Astrocyte of the cerebellum (primary cell): ENCODE measurements at regions not wholly inside any gene's neighbourhood (a gene's known extent, or its start where the extent isn't known, plus 50 kb on each side); places are given as distances from the start of the nearest gene placed in this dataset.

Experiments
- DNase-seq: peaks from one replicate; pipeline ENCODE4 v3.0.0-alpha.2; 2011; ENCODE audit warnings: low read depth
- H3K4me3 ChIP-seq: 2 replicates; pipeline ENCODE4 v1.5.1; 2011; ENCODE audit warnings: mild to moderate bottlenecking, low read depth, low read length, moderate library complexity
- in situ Hi-C: cut with HindIII; loops from 2 replicates; pipeline ENCODE4 v1.10.0; 2017; ENCODE audit warnings: low sequenced_read_pairs
- TF ChIP-seq, protein P1 (sequence below): IDR thresholded peaks from 2 replicates; pipeline ENCODE4 v1.5.1; 2012; ENCODE audit warnings: low read length, low read depth, moderate library complexity, mild to moderate bottlenecking; ENCODE audit errors: missing control alignments

- TF ChIP-seq, protein P1, sequence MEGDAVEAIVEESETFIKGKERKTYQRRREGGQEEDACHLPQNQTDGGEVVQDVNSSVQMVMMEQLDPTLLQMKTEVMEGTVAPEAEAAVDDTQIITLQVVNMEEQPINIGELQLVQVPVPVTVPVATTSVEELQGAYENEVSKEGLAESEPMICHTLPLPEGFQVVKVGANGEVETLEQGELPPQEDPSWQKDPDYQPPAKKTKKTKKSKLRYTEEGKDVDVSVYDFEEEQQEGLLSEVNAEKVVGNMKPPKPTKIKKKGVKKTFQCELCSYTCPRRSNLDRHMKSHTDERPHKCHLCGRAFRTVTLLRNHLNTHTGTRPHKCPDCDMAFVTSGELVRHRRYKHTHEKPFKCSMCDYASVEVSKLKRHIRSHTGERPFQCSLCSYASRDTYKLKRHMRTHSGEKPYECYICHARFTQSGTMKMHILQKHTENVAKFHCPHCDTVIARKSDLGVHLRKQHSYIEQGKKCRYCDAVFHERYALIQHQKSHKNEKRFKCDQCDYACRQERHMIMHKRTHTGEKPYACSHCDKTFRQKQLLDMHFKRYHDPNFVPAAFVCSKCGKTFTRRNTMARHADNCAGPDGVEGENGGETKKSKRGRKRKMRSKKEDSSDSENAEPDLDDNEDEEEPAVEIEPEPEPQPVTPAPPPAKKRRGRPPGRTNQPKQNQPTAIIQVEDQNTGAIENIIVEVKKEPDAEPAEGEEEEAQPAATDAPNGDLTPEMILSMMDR: no peak
- no peak overlapping the region for H3K4me3 ChIP-seq
- no peak for DNase-seq
- in situ Hi-C loops: no loop called here
Observed at GRCh38 chr14:101496776-101497683, 64.3 kb upstream of the DIO3 start.

DNA sequence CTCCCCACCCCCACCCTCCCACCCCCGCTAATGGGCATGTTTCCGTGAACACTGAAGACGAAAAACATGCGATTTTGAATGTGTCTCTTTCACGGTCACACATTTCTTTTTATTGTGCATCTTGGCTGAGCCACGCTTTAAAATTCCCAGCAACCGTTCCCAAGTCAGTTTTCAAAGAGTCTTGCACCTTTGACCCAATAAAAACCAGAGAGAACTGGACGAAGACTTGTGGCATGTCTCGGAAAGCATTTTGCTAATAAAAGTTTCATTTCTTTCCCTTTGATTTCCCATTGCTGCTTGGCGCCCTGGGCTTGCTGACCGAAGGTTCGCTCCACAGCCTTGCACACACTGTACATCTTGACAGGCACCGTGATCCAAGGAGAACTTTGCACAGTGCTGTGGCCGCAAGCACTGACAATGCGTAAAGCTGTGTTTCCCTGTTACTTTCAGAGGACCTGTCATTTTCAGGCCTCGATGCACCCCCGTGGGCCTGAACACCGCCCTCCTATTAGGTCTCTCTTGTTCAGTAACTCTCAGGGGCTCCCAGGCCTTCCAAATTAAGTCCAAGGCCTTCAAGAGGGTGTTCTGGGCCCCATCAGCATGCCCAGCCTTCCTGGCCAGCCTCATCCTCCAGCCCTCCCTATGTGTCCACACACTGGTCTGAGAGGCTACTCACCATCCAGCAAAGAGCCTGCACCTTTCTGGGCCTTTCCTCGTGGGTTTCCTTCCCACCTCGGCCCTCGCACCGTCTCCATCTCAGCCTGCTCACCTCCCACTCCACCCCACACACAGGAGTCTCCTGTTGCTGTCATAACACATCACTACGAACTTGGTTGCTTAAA is 63.4 kb upstream of the DIO3 start:
- in situ Hi-C loops: no loop called here
- TF ChIP-seq, protein P1: no peak
- DNase-seq: no peak
- H3K4me3 ChIP-seq: no peak overlapping the region

- in situ Hi-C loops: no loop called here
- TF ChIP-seq, protein P1: no peak
Observed at GRCh38 chr14:101498526-101498860, 62.8 kb upstream of the DIO3 start.

DNA sequence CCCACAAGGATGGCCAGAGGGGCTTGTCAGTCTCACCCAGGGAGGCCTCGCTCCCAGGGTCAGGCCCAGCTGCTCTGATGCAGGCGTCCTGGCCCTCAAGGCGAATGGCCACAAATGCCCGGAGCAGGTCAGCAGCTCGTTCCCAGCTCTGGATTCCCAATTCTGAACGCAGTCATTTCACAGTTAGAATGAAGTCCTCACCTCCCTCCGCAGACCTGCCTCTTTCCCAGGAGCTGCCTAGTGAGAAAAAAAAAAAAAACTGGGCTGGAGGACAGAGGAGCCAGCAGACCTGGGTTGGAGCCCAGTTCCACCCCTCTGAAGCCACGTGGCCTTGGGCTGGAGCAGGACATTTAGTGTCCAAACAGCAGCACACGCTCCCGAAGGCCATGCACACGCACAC is 62.2 kb upstream of the DIO3 start:
- no peak for DNase-seq
- in situ Hi-C loops: no loop called here
- TF ChIP-seq, protein P1: no peak
- no peak overlapping the region for H3K4me3 ChIP-seq

More at GRCh38 chr14:101498526-101498860, 62.8 kb upstream of the DIO3 start:
- no peak for DNase-seq
- H3K4me3 ChIP-seq: no peak overlapping the region

DNA sequence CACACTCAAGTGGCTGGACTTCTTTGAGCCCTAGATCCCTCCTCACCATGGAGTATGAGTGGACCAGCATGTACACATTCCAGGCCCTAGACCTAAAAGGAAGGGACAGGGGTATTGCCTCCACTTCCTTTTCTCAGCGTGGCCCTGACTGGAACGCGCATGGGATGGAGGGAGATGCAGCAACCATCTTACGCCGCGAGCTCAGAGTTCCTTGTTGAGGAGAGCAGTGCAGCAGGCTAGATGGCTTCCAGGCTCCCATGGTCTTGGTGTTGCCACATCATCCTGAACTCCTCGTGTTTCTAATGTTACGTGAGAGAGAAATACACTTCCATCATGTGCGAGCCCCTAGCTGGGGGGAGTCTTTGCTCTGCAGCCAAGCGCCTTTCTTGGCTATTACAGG is 61.8 kb upstream of the DIO3 start:
- no peak overlapping the region for H3K4me3 ChIP-seq
- in situ Hi-C loops: no loop called here
- TF ChIP-seq, protein P1: no peak
- no peak for DNase-seq

DNA sequence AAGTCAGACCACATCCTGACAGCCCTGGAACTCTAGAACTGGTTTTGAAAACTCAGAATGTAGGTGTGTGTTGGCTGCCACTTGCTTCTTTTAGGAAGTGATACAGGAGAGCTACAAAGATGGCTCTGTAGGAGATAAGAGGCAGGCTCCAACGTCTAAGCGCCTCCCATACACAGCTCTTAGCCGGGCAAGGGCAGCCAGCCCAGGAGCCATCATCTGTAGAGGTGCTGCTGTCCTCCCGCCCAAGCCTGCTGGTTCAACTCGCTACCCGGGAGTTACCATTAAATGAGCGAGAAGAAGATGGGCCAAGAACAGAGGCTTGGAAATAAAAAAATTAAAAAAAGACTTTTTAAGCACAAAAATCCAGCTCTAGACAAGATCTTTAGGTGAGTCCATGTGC is 61.2 kb upstream of the DIO3 start:
- no peak overlapping the region for H3K4me3 ChIP-seq
- in situ Hi-C loops: loop anchor here (5.0 to 25.0 kb wide), 2 partner anchors 163 to 268 kb away; no protein-coding TSS in a partner anchor
- TF ChIP-seq, protein P1: no peak
- no peak for DNase-seq
